ENCODE measurements at regions not wholly inside any gene's neighbourhood (a gene's known extent, or its start where the extent isn't known, plus 50 kb on each side); places are given as distances from the start of the nearest gene placed in this dataset.

DNA sequence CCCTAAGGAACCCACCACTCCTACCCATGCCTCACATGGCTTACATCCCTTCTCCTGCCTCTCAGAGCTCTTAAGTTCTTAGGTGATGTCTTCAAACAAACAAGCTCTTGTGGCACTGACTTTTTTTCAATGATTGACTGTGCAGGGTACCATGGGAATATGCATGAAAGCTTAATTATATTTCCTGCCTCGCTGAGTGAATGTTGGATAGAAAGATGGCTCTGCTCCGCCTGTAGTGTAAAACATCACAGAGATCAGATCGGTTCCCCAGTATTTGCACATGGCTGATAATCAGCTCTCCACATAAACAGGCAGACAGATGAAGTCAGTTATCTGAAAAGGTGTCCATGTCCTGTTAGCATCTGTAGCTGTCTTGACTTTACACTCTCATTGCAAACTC is 820.8 kb downstream of the TDRD15 start:
- no peaks in the 10 kb centered on the region for H3K27me3 ChIP-seq (ENCODE audit: control insufficient read depth, insufficient read depth, low read length)

DNA sequence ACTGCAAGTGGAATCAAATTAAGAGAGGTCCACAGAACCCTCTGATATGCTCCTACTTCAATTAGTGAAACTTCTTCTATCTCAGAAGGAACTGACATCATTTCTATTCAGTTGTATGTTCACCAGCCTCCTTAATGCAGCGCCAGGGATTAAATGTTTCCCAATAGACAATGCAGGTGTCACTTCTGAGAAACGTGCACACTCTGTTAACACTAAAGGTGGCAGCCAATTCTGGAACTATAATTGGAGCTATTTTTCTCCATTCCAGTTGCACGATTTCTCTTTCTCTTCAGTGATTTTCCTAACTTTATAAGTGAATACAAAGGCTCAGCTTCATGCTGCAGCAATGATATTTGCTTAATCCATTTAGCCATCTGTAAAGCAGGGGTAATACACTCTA is 821.9 kb downstream of the TDRD15 start:
- H3K27me3 ChIP-seq (ENCODE audit: control insufficient read depth, insufficient read depth, low read length) = no peaks in the 10 kb centered on the region
- H3K9ac ChIP-seq (ENCODE audit: low read depth, low read length) = no peak overlapping the region
- no peaks in the 10 kb centered on the region for H3K4me1 ChIP-seq (ENCODE audit: control insufficient read depth, insufficient read depth, low read length)
- no peak overlapping the region for H3K4me3 ChIP-seq (ENCODE audit: low read length)
- H3K4me2 ChIP-seq (ENCODE audit: low read length) = no peak overlapping the region
- H3K36me3 ChIP-seq (ENCODE audit: insufficient read depth, low read length) = no peaks in the 10 kb centered on the region
- no peaks in the 10 kb centered on the region for H3K9me3 ChIP-seq (replicated peaks; ENCODE audit: low read length)

More for the DNA sequence above, 820.8 kb downstream of the TDRD15 start:
- Histone ChIP-seq H3K9ac (ENCODE audit: low read depth, low read length) (no peak overlapping the region), H3K4me2 (ENCODE audit: low read length) (no peak overlapping the region), H3K4me1 (ENCODE audit: control insufficient read depth, insufficient read depth, low read length) (no peaks in the 10 kb centered on the region), H3K4me3 (ENCODE audit: low read length) (no peak overlapping the region), H3K36me3 (ENCODE audit: insufficient read depth, low read length) (no peaks in the 10 kb centered on the region), H3K9me3 (replicated peaks; ENCODE audit: low read length) (no peaks in the 10 kb centered on the region)

DNA sequence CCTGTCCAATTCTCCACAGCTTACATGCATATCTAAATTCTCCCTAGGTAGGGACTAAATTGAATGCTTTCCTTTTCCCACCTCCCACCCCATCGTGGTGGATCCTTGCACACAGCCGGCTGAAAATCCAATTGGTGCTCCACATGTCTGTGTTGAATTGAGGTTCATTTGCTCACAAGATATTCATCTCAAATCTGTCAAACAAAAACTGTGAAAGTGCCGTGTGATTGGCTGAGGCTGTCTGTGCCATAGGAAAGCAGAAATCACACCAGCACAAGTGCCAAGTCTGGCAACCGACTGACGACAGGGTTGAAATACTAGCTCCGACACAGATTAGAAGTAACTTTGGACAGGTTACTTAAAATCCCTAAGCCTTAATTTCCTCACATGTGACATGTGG is 823.3 kb downstream of the TDRD15 start:
- Histone ChIP-seq H3K4me3 (ENCODE audit: low read length) (no peak overlapping the region), H3K9ac (ENCODE audit: low read depth, low read length) (no peak overlapping the region), H3K4me2 (ENCODE audit: low read length) (no peak overlapping the region), H3K9me3 (replicated peaks; ENCODE audit: low read length) (no peaks in the 10 kb centered on the region), H3K27me3 (ENCODE audit: control insufficient read depth, insufficient read depth, low read length) (no peaks in the 10 kb centered on the region), H3K4me1 (ENCODE audit: control insufficient read depth, insufficient read depth, low read length) (no peaks in the 10 kb centered on the region), H3K36me3 (ENCODE audit: insufficient read depth, low read length) (no peaks in the 10 kb centered on the region)

GRCh38 chr2:21966139-21966538 is 842.4 kb downstream of the TDRD15 start:
- no peak overlapping the region for H3K4me3 ChIP-seq (ENCODE audit: low read length)
- H3K36me3 ChIP-seq (ENCODE audit: insufficient read depth, low read length) = no peaks in the 10 kb centered on the region
- no peak overlapping the region for H3K9ac ChIP-seq (ENCODE audit: low read depth, low read length)
- H3K9me3 ChIP-seq (replicated peaks; ENCODE audit: low read length) = no peaks in the 10 kb centered on the region
- no peak overlapping the region for H3K4me2 ChIP-seq (ENCODE audit: low read length)
- H3K27me3 ChIP-seq (ENCODE audit: control insufficient read depth, insufficient read depth, low read length) = no peaks in the 10 kb centered on the region
- no peaks in the 10 kb centered on the region for H3K4me1 ChIP-seq (ENCODE audit: control insufficient read depth, insufficient read depth, low read length)

GRCh38 chr2:21970971-21971370 is 847.2 kb downstream of the TDRD15 start:
- no peak overlapping the region for H3K4me2 ChIP-seq (ENCODE audit: low read length)
- no peaks in the 10 kb centered on the region for H3K36me3 ChIP-seq (ENCODE audit: insufficient read depth, low read length)
- H3K9ac ChIP-seq (ENCODE audit: low read depth, low read length) = no peak overlapping the region
- no peaks in the 10 kb centered on the region for H3K27me3 ChIP-seq (ENCODE audit: control insufficient read depth, insufficient read depth, low read length)
- no peaks in the 10 kb centered on the region for H3K4me1 ChIP-seq (ENCODE audit: control insufficient read depth, insufficient read depth, low read length)
- no peak overlapping the region for H3K4me3 ChIP-seq (ENCODE audit: low read length)
- H3K9me3 ChIP-seq (replicated peaks; ENCODE audit: low read length) = no peaks in the 10 kb centered on the region

- H3K27me3 ChIP-seq (ENCODE audit: control insufficient read depth, insufficient read depth, low read length) = no peaks in the 10 kb centered on the region
- no peaks in the 10 kb centered on the region for H3K9me3 ChIP-seq (replicated peaks; ENCODE audit: low read length)
- no peak overlapping the region for H3K4me2 ChIP-seq (ENCODE audit: low read length)
- H3K4me1 ChIP-seq (ENCODE audit: control insufficient read depth, insufficient read depth, low read length) = no peaks in the 10 kb centered on the region
- no peak overlapping the region for H3K9ac ChIP-seq (ENCODE audit: low read depth, low read length)
- H3K36me3 ChIP-seq (ENCODE audit: insufficient read depth, low read length) = no peaks in the 10 kb centered on the region
- no peak overlapping the region for H3K4me3 ChIP-seq (ENCODE audit: low read length)
These were observed 848.8 kb downstream of the TDRD15 start for GRCh38 chr2:21972586-21972985.

DNA sequence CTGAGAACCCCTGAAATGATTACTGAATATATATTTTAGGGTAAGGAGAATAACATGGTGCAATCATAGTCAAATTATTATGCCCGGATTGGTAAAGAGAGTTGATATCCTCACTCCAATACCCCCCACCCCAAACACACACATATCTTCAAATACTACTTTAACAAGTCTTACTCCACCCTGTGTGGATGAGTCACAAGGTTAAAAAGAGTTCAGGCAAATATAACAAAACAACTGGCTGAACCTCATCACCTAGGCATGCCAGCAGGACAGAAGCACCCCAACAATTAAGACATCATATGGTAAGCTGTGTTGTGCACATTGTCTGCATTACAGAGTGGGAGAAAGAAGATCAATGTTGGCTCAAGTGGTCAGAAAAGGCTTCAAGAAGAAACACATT is 857.4 kb downstream of the TDRD15 start:
- Histone ChIP-seq H3K9ac (ENCODE audit: low read depth, low read length) (no peak overlapping the region), H3K27me3 (ENCODE audit: control insufficient read depth, insufficient read depth, low read length) (no peaks in the 10 kb centered on the region), H3K9me3 (replicated peaks; ENCODE audit: low read length) (no peaks in the 10 kb centered on the region), H3K4me1 (ENCODE audit: control insufficient read depth, insufficient read depth, low read length) (no peaks in the 10 kb centered on the region), H3K4me3 (ENCODE audit: low read length) (no peak overlapping the region), H3K36me3 (ENCODE audit: insufficient read depth, low read length) (no peaks in the 10 kb centered on the region), H3K4me2 (ENCODE audit: low read length) (no peak overlapping the region)

DNA sequence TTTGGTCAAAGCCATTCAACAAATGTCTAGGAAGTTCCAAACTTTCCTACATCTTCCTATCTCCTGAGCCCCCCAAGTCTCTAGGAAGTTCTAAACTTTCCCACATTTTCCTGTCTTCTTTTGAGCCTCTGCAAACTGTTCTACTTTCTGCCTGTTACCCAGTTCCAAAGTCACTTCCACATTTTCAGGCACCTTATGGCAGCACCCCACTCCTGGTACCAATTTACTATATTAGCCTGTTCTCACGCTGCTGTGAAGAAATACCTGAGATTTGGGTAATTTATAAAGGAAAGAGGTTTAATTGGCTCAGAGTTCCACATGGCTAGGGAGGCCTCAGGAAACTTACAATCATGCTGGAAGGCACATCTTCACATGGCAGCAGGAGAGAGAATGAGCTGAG is 869.2 kb downstream of the TDRD15 start:
- no peaks in the 10 kb centered on the region for H3K4me1 ChIP-seq (ENCODE audit: control insufficient read depth, insufficient read depth, low read length)
- no peaks in the 10 kb centered on the region for H3K27me3 ChIP-seq (ENCODE audit: control insufficient read depth, insufficient read depth, low read length)
- no peak overlapping the region for H3K9ac ChIP-seq (ENCODE audit: low read depth, low read length)
- H3K36me3 ChIP-seq (ENCODE audit: insufficient read depth, low read length) = no peaks in the 10 kb centered on the region
- peaks cover 2% of the 10 kb centered on the region for H3K9me3 ChIP-seq (replicated peaks; ENCODE audit: low read length)
- no peak overlapping the region for H3K4me2 ChIP-seq (ENCODE audit: low read length)
- no peak overlapping the region for H3K4me3 ChIP-seq (ENCODE audit: low read length)

- Histone ChIP-seq H3K9me3 (replicated peaks; ENCODE audit: low read length) (peaks cover 2% of the 10 kb centered on the region), H3K27me3 (ENCODE audit: control insufficient read depth, insufficient read depth, low read length) (no peaks in the 10 kb centered on the region), H3K4me2 (ENCODE audit: low read length) (no peak overlapping the region), H3K4me3 (ENCODE audit: low read length) (no peak overlapping the region), H3K4me1 (ENCODE audit: control insufficient read depth, insufficient read depth, low read length) (no peaks in the 10 kb centered on the region), H3K9ac (ENCODE audit: low read depth, low read length) (no peak overlapping the region), H3K36me3 (ENCODE audit: insufficient read depth, low read length) (no peaks in the 10 kb centered on the region)
These were observed 872.6 kb downstream of the TDRD15 start for GRCh38 chr2:21996339-21996738.

DNA sequence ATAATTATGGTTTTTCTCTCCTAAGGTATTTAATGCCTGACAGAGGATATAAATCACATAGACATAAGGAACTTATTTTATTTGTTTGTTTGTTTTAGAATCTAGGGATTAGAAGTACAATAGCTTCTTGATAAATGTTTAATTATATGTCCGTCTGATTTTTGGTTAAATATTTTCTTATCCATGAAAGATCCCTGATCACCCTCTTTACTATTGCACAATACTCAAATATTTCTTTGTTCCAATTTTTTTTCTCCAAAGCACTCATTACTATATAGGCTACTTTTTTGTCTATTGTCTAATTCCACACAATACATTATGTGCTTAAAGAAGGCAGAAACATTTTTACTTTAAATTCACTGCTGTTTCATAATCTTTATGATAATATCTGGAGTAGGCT is 875.8 kb downstream of the TDRD15 start:
- Histone ChIP-seq H3K4me1 (ENCODE audit: control insufficient read depth, insufficient read depth, low read length) (no peaks in the 10 kb centered on the region), H3K9me3 (replicated peaks; ENCODE audit: low read length) (no peaks in the 10 kb centered on the region), H3K27me3 (ENCODE audit: control insufficient read depth, insufficient read depth, low read length) (no peaks in the 10 kb centered on the region), H3K4me2 (ENCODE audit: low read length) (no peak overlapping the region), H3K4me3 (ENCODE audit: low read length) (no peak overlapping the region), H3K36me3 (ENCODE audit: insufficient read depth, low read length) (no peaks in the 10 kb centered on the region), H3K9ac (ENCODE audit: low read depth, low read length) (no peak overlapping the region)

DNA sequence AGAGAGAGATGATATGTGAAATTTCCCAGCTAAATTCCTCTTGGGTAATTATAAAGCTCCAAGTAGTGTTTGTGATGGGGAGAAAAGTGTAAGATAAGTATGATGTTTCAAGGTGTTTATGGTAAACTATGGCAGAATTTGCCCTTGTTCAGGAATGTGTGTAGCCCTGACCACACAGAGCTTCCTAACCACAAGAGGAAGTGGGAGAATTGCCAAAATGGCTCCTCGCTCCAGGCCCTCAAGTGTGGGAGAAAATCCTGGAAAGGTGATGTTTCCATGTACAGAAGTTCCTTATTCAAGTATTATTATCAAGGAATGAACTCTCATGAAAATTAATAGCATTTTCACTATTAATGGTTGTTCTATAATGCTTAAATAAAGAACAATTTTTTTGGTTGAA is 878.3 kb downstream of the TDRD15 start:
- no peak overlapping the region for H3K4me3 ChIP-seq (ENCODE audit: low read length)
- H3K9me3 ChIP-seq (replicated peaks; ENCODE audit: low read length) = no peaks in the 10 kb centered on the region
- H3K4me1 ChIP-seq (ENCODE audit: control insufficient read depth, insufficient read depth, low read length) = no peaks in the 10 kb centered on the region
- no peaks in the 10 kb centered on the region for H3K36me3 ChIP-seq (ENCODE audit: insufficient read depth, low read length)
- no peak overlapping the region for H3K9ac ChIP-seq (ENCODE audit: low read depth, low read length)
- no peaks in the 10 kb centered on the region for H3K27me3 ChIP-seq (ENCODE audit: control insufficient read depth, insufficient read depth, low read length)
- H3K4me2 ChIP-seq (ENCODE audit: low read length) = no peak overlapping the region

DNA sequence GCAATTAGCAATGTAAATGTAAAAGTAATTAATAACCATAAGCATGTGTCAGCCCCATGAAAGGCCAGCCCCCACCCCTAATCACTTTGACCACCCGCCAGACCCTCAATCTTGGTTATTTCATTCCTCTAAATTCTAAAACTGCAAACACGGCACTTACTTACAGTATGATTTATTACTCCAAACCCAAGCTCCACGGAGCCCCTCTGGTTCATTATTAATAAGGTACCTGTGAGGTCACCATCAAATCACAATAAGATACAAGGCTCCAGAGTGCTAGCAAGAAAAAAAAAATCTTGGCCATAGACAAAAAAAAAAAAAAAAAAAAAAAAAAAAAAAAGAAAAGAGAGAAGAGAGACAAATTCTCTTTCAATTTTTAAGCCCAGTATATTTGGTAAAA is 879.5 kb downstream of the TDRD15 start:
- Histone ChIP-seq H3K27me3 (ENCODE audit: control insufficient read depth, insufficient read depth, low read length) (no peaks in the 10 kb centered on the region), H3K4me1 (ENCODE audit: control insufficient read depth, insufficient read depth, low read length) (no peaks in the 10 kb centered on the region), H3K9ac (ENCODE audit: low read depth, low read length) (no peak overlapping the region), H3K36me3 (ENCODE audit: insufficient read depth, low read length) (no peaks in the 10 kb centered on the region), H3K4me2 (ENCODE audit: low read length) (no peak overlapping the region), H3K9me3 (replicated peaks; ENCODE audit: low read length) (no peaks in the 10 kb centered on the region), H3K4me3 (ENCODE audit: low read length) (no peak overlapping the region)

All from skeletal muscle satellite cell (primary cell).